Activated naive CD4-positive, alpha-beta T cell (primary cell): ENCODE measurements at regions not wholly inside any gene's neighbourhood (a gene's known extent, or its start where the extent isn't known, plus 50 kb on each side); places are given as distances from the start of the nearest gene placed in this dataset.
"Not testable (repeated sequence)": the region's sequence is repeated elsewhere in the genome, so short reads cannot be mapped to it uniquely, and the experiment has no call there.

Experiments used
- DNase-seq, 4 experiments: peaks; one replicate each; lab custom pipeline; 2025; lab: John Stamatoyannopoulos, UW

- DNase-seq: not testable (repeated sequence)
Observed at GRCh38 chr2:242049492-242049891, 180.0 kb downstream of the RTP5 start.

- no peak for DNase-seq
Observed at GRCh38 chr2:242051463-242051862, 181.9 kb downstream of the RTP5 start.

- no peak for DNase-seq
Observed at GRCh38 chr2:242052421-242052820, 182.9 kb downstream of the RTP5 start.

- DNase-seq: no peak
Observed at GRCh38 chr2:242053921-242054320, 184.4 kb downstream of the RTP5 start.

- DNase-seq: no peak
Observed at GRCh38 chr2:242054406-242054805, 184.9 kb downstream of the RTP5 start.

- no peak for DNase-seq
Observed at GRCh38 chr2:242054881-242055801, 185.6 kb downstream of the RTP5 start.

- DNase-seq: no peak
Observed at GRCh38 chr2:242056026-242056425, 186.5 kb downstream of the RTP5 start.

GRCh38 chr2:242056785-242057184, 187.3 kb downstream of the RTP5 start:
- DNase-seq: no peak

GRCh38 chr2:242057379-242058040, 188.0 kb downstream of the RTP5 start:
- no peak for DNase-seq

- no peak for DNase-seq
Observed at GRCh38 chr2:242058116-242058680, 188.7 kb downstream of the RTP5 start.

GRCh38 chr2:242059566-242059965, 190.0 kb downstream of the RTP5 start:
- no peak for DNase-seq

- DNase-seq: no peak
Observed at GRCh38 chr2:242060212-242060835, 190.8 kb downstream of the RTP5 start.

GRCh38 chr2:242061930-242062329, 192.4 kb downstream of the RTP5 start:
- DNase-seq: not testable (repeated sequence)

GRCh38 chr2:242063436-242063835, 193.9 kb downstream of the RTP5 start:
- no peak for DNase-seq

- no peak for DNase-seq
Observed at GRCh38 chr2:242063850-242064249, 194.3 kb downstream of the RTP5 start.

GRCh38 chr2:242064364-242065250, 195.1 kb downstream of the RTP5 start:
- DNase-seq: no peak

- DNase-seq: no peak
Observed at GRCh38 chr2:242065426-242065825, 195.9 kb downstream of the RTP5 start.

- DNase-seq: no peak
Observed at GRCh38 chr2:242069018-242069417, 199.5 kb downstream of the RTP5 start.

- DNase-seq: not testable (repeated sequence)
Observed at GRCh38 chr2:242069938-242070395, 200.4 kb downstream of the RTP5 start.

- not testable (repeated sequence) for DNase-seq
Observed at GRCh38 chr2:242070726-242071125, 201.2 kb downstream of the RTP5 start.

- not testable (repeated sequence) for DNase-seq
Observed at GRCh38 chr2:242071377-242071776, 201.8 kb downstream of the RTP5 start.
